ENCODE measurements at regions not wholly inside any gene's neighbourhood (a gene's known extent, or its start where the extent isn't known, plus 50 kb on each side); places are given as distances from the start of the nearest gene placed in this dataset.

- H3K9me3 ChIP-seq (replicated peaks; ENCODE audit: control insufficient read depth, insufficient read depth, low read depth, low read length), result no peaks in the 10 kb centered on the region
- no peaks in the 10 kb centered on the region for H3K9me1 ChIP-seq (ENCODE audit: control insufficient read depth, insufficient read depth, low read length)
- ChIA-PET CTCF (ENCODE audit: low intra/inter-chr PET ratio) (no interaction called here), POLR2A (interaction anchor here (0.6 kb wide), 1 partner anchor 105 kb away, joined by 3 read pairs; no protein-coding TSS in a partner anchor)
- H3K9ac ChIP-seq (ENCODE audit: insufficient read depth in 1 of 2, low read depth in 2 of 2, low read length in 2 of 2), result no peak overlapping the region
- H3K4me3 ChIP-seq, result no peak overlapping the region
- H3K4me2 ChIP-seq (ENCODE audit: insufficient read depth, low read length), result no peak overlapping the region
- no peaks in the 10 kb centered on the region for H3K36me3 ChIP-seq (ENCODE audit: control insufficient read depth, insufficient read depth, low read length)
- intact Hi-C loops (cut with micrococcal nuclease), result no loop called here
- H3K4me1 ChIP-seq (replicated peaks in 1 of 2; ENCODE audit: control insufficient read depth in 2 of 2, insufficient read depth in 2 of 2, low read length in 2 of 2), result no peaks in the 10 kb centered on the region
- ATAC-seq (no peak), DNase-seq (ENCODE audit: extremely low read depth in 1 of 4, low spot score in 3 of 4) (no peak), FAIRE-seq (no peak)
- H3K79me2 ChIP-seq (ENCODE audit: control insufficient read depth, insufficient read depth, low read length), result no peaks in the 10 kb centered on the region
- no peak overlapping the region for H2AFZ ChIP-seq (ENCODE audit: low read depth, low read length)
- H3K27ac ChIP-seq (ENCODE audit: extremely low read depth, low read depth, low read length), result no peak overlapping the region
- 0% methylated on average over 2 of the region's 2 CpGs for WGBS (ENCODE audit: insufficient coverage, low coverage, missing lambda C conversion rate)
- H4K20me1 ChIP-seq (replicated peaks; ENCODE audit: control insufficient read depth, insufficient read depth, low read length), result no peaks in the 10 kb centered on the region
- in situ Hi-C loops (cut with MboI), result no loop called here
- peaks cover 2 to 5% of the 10 kb centered on the region in 2 experiments; a peak in 1 of 5 replicates for H3K27me3 ChIP-seq (ENCODE audit: control insufficient read depth in 2 of 2, insufficient read depth in 2 of 2, low read length in 2 of 2)
- no TSS peak for BruUV-seq (replicated peaks)
- TF ChIP-seq ASH1L (IDR thresholded peaks at IDR 0.05; ENCODE audit: borderline replicate concordance, low read depth, partially characterized antibody) (no peak), THRB (CRISPR knock-in tag; conservative IDR thresholded peaks at IDR 0.05) (no peak), E2F5 (CRISPR knock-in tag; IDR thresholded peaks at IDR 0.05) (no peak), ZNF311 (CRISPR knock-in tag; IDR thresholded peaks at IDR 0.05) (no peak), GTF2A2 (tag; IDR thresholded peaks at IDR 0.05) (no peak), CREB5 (CRISPR knock-in tag; IDR thresholded peaks at IDR 0.05) (no peak), KDM1A (IDR thresholded peaks at IDR 0.05) (no peak), PURB (CRISPR knock-in tag; IDR thresholded peaks at IDR 0.05; ENCODE audit: low read depth) (no peak), RFX1 (IDR thresholded peaks at IDR 0.05) (no peak), MAFK (IDR thresholded peaks at IDR 0.05; ENCODE audit: low read length) (no peak), ZNF165 (CRISPR knock-in tag; IDR thresholded peaks at IDR 0.05; ENCODE audit: borderline replicate concordance) (no peak), POLR3A (IDR thresholded peaks at IDR 0.05; ENCODE audit: borderline replicate concordance, extremely low read depth, insufficient read depth, insufficient read length) (no peak), SMARCC2 (IDR thresholded peaks at IDR 0.05; ENCODE audit: low read depth) (no peak), ZNF668 (CRISPR knock-in tag; IDR thresholded peaks at IDR 0.05) (no peak), BRD4 (IDR thresholded peaks at IDR 0.05) (no peak)
- TF ChIP-seq, protein P1, sequence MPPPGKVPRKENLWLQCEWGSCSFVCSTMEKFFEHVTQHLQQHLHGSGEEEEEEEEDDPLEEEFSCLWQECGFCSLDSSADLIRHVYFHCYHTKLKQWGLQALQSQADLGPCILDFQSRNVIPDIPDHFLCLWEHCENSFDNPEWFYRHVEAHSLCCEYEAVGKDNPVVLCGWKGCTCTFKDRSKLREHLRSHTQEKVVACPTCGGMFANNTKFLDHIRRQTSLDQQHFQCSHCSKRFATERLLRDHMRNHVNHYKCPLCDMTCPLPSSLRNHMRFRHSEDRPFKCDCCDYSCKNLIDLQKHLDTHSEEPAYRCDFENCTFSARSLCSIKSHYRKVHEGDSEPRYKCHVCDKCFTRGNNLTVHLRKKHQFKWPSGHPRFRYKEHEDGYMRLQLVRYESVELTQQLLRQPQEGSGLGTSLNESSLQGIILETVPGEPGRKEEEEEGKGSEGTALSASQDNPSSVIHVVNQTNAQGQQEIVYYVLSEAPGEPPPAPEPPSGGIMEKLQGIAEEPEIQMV (tag; conservative IDR thresholded peaks at IDR 0.05; ENCODE audit: low read depth), result no peak
These were observed 100.3 kb downstream of the MAF start for GRCh38 chr16:79500286-79500685.
